Type B pancreatic cell (in vitro differentiated cells): ENCODE measurements at regions not wholly inside any gene's neighbourhood (a gene's known extent, or its start where the extent isn't known, plus 50 kb on each side); places are given as distances from the start of the nearest gene placed in this dataset.

Source experiments
- DNase-seq: peaks from one replicate; pipeline ENCODE4 v3.0.0; 2021; ENCODE audit warnings: mixed read lengths; ENCODE audit not compliant: unreplicated experiment; ENCODE audit errors: extremely low spot score
- H3K27ac Mint-ChIP-seq: 2 replicates; pipeline ENCODE4 v1.8.0; 2021; ENCODE audit warnings: mild to moderate bottlenecking, mixed read lengths
- H3K27me3 Mint-ChIP-seq: 2 replicates; pipeline ENCODE4 v1.8.0; 2021; ENCODE audit warnings: mixed read lengths
- H3K36me3 Mint-ChIP-seq: 2 replicates; pipeline ENCODE4 v1.8.0; 2021; ENCODE audit warnings: mixed read lengths
- H3K4me1 Mint-ChIP-seq: one replicate; pipeline ENCODE4 v1.8.0; 2021; ENCODE audit warnings: mixed read lengths; ENCODE audit not compliant: unreplicated experiment
- H3K4me3 Mint-ChIP-seq: 2 replicates; pipeline ENCODE4 v1.8.0; 2021; ENCODE audit warnings: mild to moderate bottlenecking, mixed read lengths
- H3K9me3 Mint-ChIP-seq: 2 replicates; pipeline ENCODE4 v1.8.0; 2021; ENCODE audit warnings: mixed read lengths
- CTCF ChIP-seq: fragments of 200-600 bp; sonication (generic); conservative IDR thresholded peaks from 2 replicates; pipeline ENCODE4 v1.5.0; 2021; ENCODE audit warnings: antibody characterized with exemption, mild to moderate bottlenecking

DNA sequence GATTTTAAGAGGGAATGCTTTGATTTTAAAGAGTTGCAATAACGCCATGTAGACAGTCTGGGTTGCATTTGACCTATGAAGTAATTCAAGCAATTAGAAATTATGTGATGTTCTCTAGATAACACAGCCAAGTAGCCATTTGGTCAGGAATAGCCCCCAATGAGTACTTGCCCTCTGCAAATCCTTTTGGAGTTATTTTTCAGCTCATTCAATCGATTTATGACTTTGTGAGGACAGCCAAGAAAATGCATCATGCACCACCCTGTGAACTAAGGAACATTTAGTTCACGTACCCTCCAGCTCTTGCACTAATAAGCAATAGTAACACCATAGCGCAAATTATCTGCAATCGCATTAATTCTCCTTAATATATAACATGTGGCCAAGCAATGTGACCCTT is 552.6 kb upstream of the INTU start:
- H3K9me3 Mint-ChIP-seq, result no peaks in the 10 kb centered on the region
- no peaks in the 10 kb centered on the region for H3K27me3 Mint-ChIP-seq
- H3K27ac Mint-ChIP-seq, result no peak overlapping the region
- H3K36me3 Mint-ChIP-seq, result no peaks in the 10 kb centered on the region
- DNase-seq, result no peak
- no peak overlapping the region for H3K4me3 Mint-ChIP-seq
- peaks cover 6% of the 10 kb centered on the region for H3K4me1 Mint-ChIP-seq
- TF ChIP-seq CTCF, result no peak

GRCh38 chr4:127081041-127081440 is 551.7 kb upstream of the INTU start:
- Mint-ChIP-seq H3K4me1 (peaks cover 6% of the 10 kb centered on the region), H3K9me3 (peaks cover 6% of the 10 kb centered on the region), H3K4me3 (no peak overlapping the region), H3K27ac (no peak overlapping the region), H3K27me3 (no peaks in the 10 kb centered on the region), H3K36me3 (peaks cover 3% of the 10 kb centered on the region)
- DNase-seq, result no peak
- TF ChIP-seq CTCF, result no peak

DNA sequence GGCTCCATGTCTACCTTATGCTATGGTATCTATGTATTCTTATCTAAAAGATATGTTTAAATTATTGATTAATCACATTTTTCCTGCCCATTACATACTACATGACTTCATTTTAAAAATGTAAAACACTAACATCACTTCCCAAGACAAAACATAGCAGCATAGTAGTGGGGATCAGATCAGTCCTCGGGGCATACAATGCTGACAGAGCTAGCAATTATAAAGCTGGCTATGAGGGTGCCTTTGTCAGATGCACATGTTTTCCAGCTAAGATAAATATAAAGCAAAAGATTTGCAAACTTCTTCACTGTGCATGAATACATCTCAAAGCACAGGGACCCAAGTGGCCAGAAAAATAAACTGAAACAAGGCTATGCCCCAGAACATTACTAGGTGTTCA is 549.8 kb upstream of the INTU start:
- no peak for TF ChIP-seq CTCF

GRCh38 chr4:127084666-127085065 is 548.1 kb upstream of the INTU start:
- no peaks in the 10 kb centered on the region for H3K27me3 Mint-ChIP-seq
- peaks cover 6% of the 10 kb centered on the region for H3K4me1 Mint-ChIP-seq
- DNase-seq, result no peak
- TF ChIP-seq CTCF, result no peak
- peaks cover 3% of the 10 kb centered on the region for H3K36me3 Mint-ChIP-seq
- peaks cover 6% of the 10 kb centered on the region for H3K9me3 Mint-ChIP-seq
- no peak overlapping the region for H3K4me3 Mint-ChIP-seq
- no peak overlapping the region for H3K27ac Mint-ChIP-seq

More for the DNA sequence above, 549.8 kb upstream of the INTU start:
- Mint-ChIP-seq H3K27ac (no peak overlapping the region), H3K4me3 (no peak overlapping the region), H3K9me3 (peaks cover 6% of the 10 kb centered on the region), H3K36me3 (peaks cover 3% of the 10 kb centered on the region), H3K4me1 (peaks cover 6% of the 10 kb centered on the region), H3K27me3 (no peaks in the 10 kb centered on the region)
- DNase-seq, result no peak

- no peaks in the 10 kb centered on the region for H3K36me3 Mint-ChIP-seq
- H3K9me3 Mint-ChIP-seq, result no peaks in the 10 kb centered on the region
- H3K27me3 Mint-ChIP-seq, result no peaks in the 10 kb centered on the region
- H3K27ac Mint-ChIP-seq, result no peak overlapping the region
- no peak for DNase-seq
- H3K4me1 Mint-ChIP-seq, result no peaks in the 10 kb centered on the region
- TF ChIP-seq CTCF, result no peak
- H3K4me3 Mint-ChIP-seq, result no peak overlapping the region
Observed at GRCh38 chr4:127097061-127097460, 535.7 kb upstream of the INTU start.

DNA sequence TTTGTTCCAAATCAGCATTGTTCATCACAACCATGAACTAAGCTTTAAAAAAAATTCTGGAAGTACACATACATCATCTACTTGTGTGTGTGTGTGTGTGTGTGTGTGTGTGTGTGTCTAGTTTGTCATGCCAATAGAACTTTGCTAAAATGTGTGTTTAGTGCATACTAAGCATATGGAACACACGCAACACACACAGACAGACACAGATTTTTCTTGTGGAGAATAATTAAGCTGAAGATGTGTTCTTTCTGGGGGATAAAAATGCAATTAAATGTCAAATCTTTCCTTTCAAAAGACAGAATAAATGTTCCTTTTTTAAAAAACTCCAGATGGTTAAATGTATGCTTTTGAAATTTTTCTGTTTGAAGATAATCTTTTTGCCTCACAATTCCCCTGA is 530.4 kb upstream of the INTU start:
- Mint-ChIP-seq H3K27ac (no peak overlapping the region), H3K4me3 (no peak overlapping the region), H3K9me3 (peaks cover 6% of the 10 kb centered on the region), H3K27me3 (no peaks in the 10 kb centered on the region), H3K4me1 (no peaks in the 10 kb centered on the region), H3K36me3 (no peaks in the 10 kb centered on the region)
- DNase-seq, result no peak
- TF ChIP-seq CTCF, result no peak
